ENCODE measurements at regions not wholly inside any gene's neighbourhood (a gene's known extent, or its start where the extent isn't known, plus 50 kb on each side); places are given as distances from the start of the nearest gene placed in this dataset.

DNA sequence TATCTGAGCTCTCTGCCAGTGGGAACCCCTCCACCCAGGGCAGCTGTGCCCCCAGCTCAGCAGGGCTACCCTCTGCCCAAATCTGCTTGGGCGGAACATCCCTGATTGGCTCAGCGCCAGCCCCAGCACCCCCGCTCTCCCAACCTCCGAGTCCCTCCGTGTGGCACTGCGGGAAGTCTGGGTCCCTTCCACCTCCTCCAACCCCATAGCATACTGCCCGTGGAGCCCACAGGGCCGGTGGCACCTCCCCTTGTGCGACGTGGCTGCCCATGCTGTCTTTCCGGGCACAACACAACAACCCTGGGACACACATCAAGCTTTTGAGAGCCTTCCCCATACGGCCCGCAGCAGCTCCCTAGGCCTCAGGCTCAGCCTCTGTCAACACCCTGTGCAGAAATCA is 55.8 kb upstream of the NCK2 start:
- Mint-ChIP-seq H3K4me1 (ENCODE audit: low read depth, unreplicated experiment) (no peaks in the 10 kb centered on the region), H3K9me3 (ENCODE audit: unreplicated experiment) (no peaks in the 10 kb centered on the region), H3K27ac (ENCODE audit: unreplicated experiment) (no peak overlapping the region), H3K27me3 (ENCODE audit: insufficient read depth, unreplicated experiment) (no peaks in the 10 kb centered on the region), H3K36me3 (ENCODE audit: insufficient read depth, unreplicated experiment) (no peaks in the 10 kb centered on the region), H3K4me3 (ENCODE audit: unreplicated experiment) (no peak overlapping the region)
- Histone ChIP-seq H3K4me3 (ENCODE audit: low read depth, low read length) (no peak overlapping the region), H3K9me3 (no peaks in the 10 kb centered on the region), H3K36me3 (ENCODE audit: control insufficient read depth, insufficient read depth, low read length) (no peaks in the 10 kb centered on the region), H3K27me3 (replicated peaks; ENCODE audit: control insufficient read depth, insufficient read depth, low read length) (no peaks in the 10 kb centered on the region), H3K4me1 (no peaks in the 10 kb centered on the region)
- DNase-seq: no peak
- no TSS peak for BruUV-seq (replicated peaks)
- ChIA-PET POLR2A (no interaction called here), CTCF (no interaction called here)
- TF ChIP-seq, protein P1, sequence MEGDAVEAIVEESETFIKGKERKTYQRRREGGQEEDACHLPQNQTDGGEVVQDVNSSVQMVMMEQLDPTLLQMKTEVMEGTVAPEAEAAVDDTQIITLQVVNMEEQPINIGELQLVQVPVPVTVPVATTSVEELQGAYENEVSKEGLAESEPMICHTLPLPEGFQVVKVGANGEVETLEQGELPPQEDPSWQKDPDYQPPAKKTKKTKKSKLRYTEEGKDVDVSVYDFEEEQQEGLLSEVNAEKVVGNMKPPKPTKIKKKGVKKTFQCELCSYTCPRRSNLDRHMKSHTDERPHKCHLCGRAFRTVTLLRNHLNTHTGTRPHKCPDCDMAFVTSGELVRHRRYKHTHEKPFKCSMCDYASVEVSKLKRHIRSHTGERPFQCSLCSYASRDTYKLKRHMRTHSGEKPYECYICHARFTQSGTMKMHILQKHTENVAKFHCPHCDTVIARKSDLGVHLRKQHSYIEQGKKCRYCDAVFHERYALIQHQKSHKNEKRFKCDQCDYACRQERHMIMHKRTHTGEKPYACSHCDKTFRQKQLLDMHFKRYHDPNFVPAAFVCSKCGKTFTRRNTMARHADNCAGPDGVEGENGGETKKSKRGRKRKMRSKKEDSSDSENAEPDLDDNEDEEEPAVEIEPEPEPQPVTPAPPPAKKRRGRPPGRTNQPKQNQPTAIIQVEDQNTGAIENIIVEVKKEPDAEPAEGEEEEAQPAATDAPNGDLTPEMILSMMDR (IDR thresholded peaks at IDR 0.05; ENCODE audit: insufficient read depth in 1 of 2, low read depth in 1 of 2, low read length in 1 of 2, severe bottlenecking in 1 of 2, unreplicated experiment in 1 of 2): no peak
- intact Hi-C loops (cut with micrococcal nuclease; ENCODE audit: unreplicated experiment): no loop called here

DNA sequence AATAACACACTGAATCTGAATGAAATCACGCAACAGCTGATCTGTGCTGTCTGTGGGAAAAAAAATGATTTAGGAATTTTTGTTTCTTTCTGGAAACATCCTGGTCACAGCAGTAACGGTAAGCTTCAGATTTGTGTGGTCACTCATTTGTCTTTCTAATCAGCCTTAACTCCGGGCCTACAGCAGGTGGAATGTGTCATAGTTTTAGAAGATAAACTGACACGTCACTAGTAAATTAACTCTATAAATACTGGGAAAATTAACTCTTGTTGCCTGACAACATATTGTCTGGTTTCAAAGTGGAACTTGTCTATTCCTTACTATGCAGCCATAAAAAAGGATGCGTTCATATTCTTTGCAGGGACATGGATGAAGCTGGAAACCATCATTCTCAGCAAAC is 58.1 kb upstream of the NCK2 start:
- H3K27ac Mint-ChIP-seq (ENCODE audit: unreplicated experiment): no peak overlapping the region
- H3K36me3 ChIP-seq (ENCODE audit: control insufficient read depth, insufficient read depth, low read length): no peaks in the 10 kb centered on the region
- no peaks in the 10 kb centered on the region for H3K9me3 Mint-ChIP-seq (ENCODE audit: unreplicated experiment)
- ChIA-PET CTCF (no interaction called here), POLR2A (no interaction called here)
- no peak overlapping the region for H3K4me3 ChIP-seq (ENCODE audit: low read depth, low read length)
- TF ChIP-seq, protein P1 (IDR thresholded peaks at IDR 0.05; ENCODE audit: insufficient read depth in 1 of 2, low read depth in 1 of 2, low read length in 1 of 2, severe bottlenecking in 1 of 2, unreplicated experiment in 1 of 2): no peak
- H3K4me3 Mint-ChIP-seq (ENCODE audit: unreplicated experiment): no peak overlapping the region
- no peaks in the 10 kb centered on the region for H3K27me3 ChIP-seq (replicated peaks; ENCODE audit: control insufficient read depth, insufficient read depth, low read length)
- no TSS peak for BruUV-seq (replicated peaks)
- H3K4me1 Mint-ChIP-seq (ENCODE audit: low read depth, unreplicated experiment): no peaks in the 10 kb centered on the region
- no peaks in the 10 kb centered on the region for H3K27me3 Mint-ChIP-seq (ENCODE audit: insufficient read depth, unreplicated experiment)
- no peak for DNase-seq
- intact Hi-C loops (cut with micrococcal nuclease; ENCODE audit: unreplicated experiment): no loop called here
- H3K4me1 ChIP-seq: no peaks in the 10 kb centered on the region
- H3K36me3 Mint-ChIP-seq (ENCODE audit: insufficient read depth, unreplicated experiment): no peaks in the 10 kb centered on the region
- H3K9me3 ChIP-seq: no peaks in the 10 kb centered on the region

DNA sequence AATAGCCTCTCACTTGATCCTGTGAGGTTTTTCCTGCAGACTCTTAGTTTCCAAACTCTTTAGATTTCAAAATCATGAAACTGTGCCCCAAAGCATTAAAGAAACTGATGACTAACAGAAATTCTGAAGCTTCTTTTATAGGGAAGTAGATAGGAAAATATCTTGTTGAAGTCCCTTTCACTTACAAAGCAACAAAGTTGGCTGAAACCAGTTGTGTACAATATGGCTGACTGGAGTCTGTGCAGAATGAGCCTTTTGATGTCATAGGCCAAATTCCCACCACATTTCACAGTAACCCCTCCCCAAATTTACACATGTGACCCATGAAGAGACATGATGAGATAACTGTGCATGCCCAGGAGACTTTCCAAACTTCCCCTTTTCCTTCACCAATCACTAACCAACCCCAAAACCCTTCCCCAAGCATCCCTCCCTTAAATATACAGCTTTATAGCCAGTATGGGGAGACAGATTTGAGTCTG is 61.7 kb upstream of the NCK2 start:
- H3K4me3 Mint-ChIP-seq (ENCODE audit: unreplicated experiment): no peak overlapping the region
- no peaks in the 10 kb centered on the region for H3K36me3 Mint-ChIP-seq (ENCODE audit: insufficient read depth, unreplicated experiment)
- ChIA-PET CTCF (no interaction called here), POLR2A (no interaction called here)
- no peaks in the 10 kb centered on the region for H3K4me1 ChIP-seq
- H3K9me3 ChIP-seq: no peaks in the 10 kb centered on the region
- no peak overlapping the region for H3K27ac Mint-ChIP-seq (ENCODE audit: unreplicated experiment)
- no peak for DNase-seq
- TF ChIP-seq, protein P1 (IDR thresholded peaks at IDR 0.05; ENCODE audit: insufficient read depth in 1 of 2, low read depth in 1 of 2, low read length in 1 of 2, severe bottlenecking in 1 of 2, unreplicated experiment in 1 of 2): no peak
- no peaks in the 10 kb centered on the region for H3K36me3 ChIP-seq (ENCODE audit: control insufficient read depth, insufficient read depth, low read length)
- H3K9me3 Mint-ChIP-seq (ENCODE audit: unreplicated experiment): no peaks in the 10 kb centered on the region
- intact Hi-C loops (cut with micrococcal nuclease; ENCODE audit: unreplicated experiment): no loop called here
- H3K4me3 ChIP-seq (ENCODE audit: low read depth, low read length): no peak overlapping the region
- H3K4me1 Mint-ChIP-seq (ENCODE audit: low read depth, unreplicated experiment): no peaks in the 10 kb centered on the region
- BruUV-seq (replicated peaks): no TSS peak
- no peaks in the 10 kb centered on the region for H3K27me3 ChIP-seq (replicated peaks; ENCODE audit: control insufficient read depth, insufficient read depth, low read length)
- no peaks in the 10 kb centered on the region for H3K27me3 Mint-ChIP-seq (ENCODE audit: insufficient read depth, unreplicated experiment)
